ENCODE measurements at regions not wholly inside any gene's neighbourhood (a gene's known extent, or its start where the extent isn't known, plus 50 kb on each side); places are given as distances from the start of the nearest gene placed in this dataset.

DNA sequence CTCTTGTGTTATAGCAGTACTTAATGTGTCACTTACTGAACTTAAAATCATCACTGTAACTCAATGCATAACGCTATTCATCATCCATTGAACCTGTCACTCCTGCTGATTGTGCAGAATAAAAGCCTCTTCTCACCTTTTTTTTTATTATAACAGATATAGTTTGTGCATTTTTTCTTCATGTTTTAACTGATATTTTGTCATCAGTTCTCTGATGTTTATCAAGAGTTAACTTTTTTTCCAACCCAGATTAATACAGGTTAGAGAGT lies 100.4 kb downstream of the SLIT2 start:
- intact Hi-C loops (cut with micrococcal nuclease; ENCODE audit: unreplicated experiment) (no loop called here), in situ Hi-C loops (cut with HindIII; ENCODE audit: extremely low pct_ligation_motif_present, low pct_unique_long_range_greater_than_20kb) (no loop called here)
- no peak overlapping the region for H3K9ac ChIP-seq (ENCODE audit: insufficient read depth, low read depth, low read length)
- 0% methylated on average over 1 of the region's 1 CpG for WGBS (ENCODE audit: low lambda C conversion rate)
- CTCF ChIA-PET (ENCODE audit: low intra/inter-chr PET ratio, low total read pairs): no interaction called here
- POLR2A ChIA-PET: no interaction called here
- H3K27ac ChIP-seq (ENCODE audit: extremely low read length, insufficient read depth, low read length): no peak overlapping the region
- H3K36me3 ChIP-seq (replicated peaks in 1 of 2; ENCODE audit: control insufficient read depth in 1 of 2, insufficient read depth in 2 of 2, low read length in 2 of 2): no peaks in the 10 kb centered on the region
- TF ChIP-seq JDP2 (CRISPR knock-in tag; IDR thresholded peaks at IDR 0.05; ENCODE audit: borderline replicate concordance) (no peak), NFRKB (IDR thresholded peaks at IDR 0.05) (no peak), ZNF614 (CRISPR knock-in tag; IDR thresholded peaks at IDR 0.05; ENCODE audit: borderline replicate concordance) (no peak), DZIP1 (CRISPR knock-in tag; IDR thresholded peaks at IDR 0.05) (no peak), MTF1 (CRISPR knock-in tag; IDR thresholded peaks at IDR 0.05) (no peak), TEAD3 (CRISPR knock-in tag; optimal IDR thresholded peaks at IDR 0.05; ENCODE audit: borderline replicate concordance) (no peak), ZNF224 (CRISPR knock-in tag; IDR thresholded peaks at IDR 0.05) (no peak), ZFP90 (CRISPR knock-in tag; IDR thresholded peaks at IDR 0.05; ENCODE audit: borderline replicate concordance) (no peak), FOXK2 (IDR thresholded peaks at IDR 0.05) (no peak), FOXA1 (IDR thresholded peaks at IDR 0.05) (no peak), FOXA1 (CRISPR knock-in tag; IDR thresholded peaks at IDR 0.05) (no peak), ZNF205 (CRISPR knock-in tag; IDR thresholded peaks at IDR 0.05) (no peak), TOE1 (CRISPR knock-in tag; IDR thresholded peaks at IDR 0.05) (no peak), GATAD2A (CRISPR knock-in tag; IDR thresholded peaks at IDR 0.05) (no peak)
- TF ChIP-seq, protein P1, sequence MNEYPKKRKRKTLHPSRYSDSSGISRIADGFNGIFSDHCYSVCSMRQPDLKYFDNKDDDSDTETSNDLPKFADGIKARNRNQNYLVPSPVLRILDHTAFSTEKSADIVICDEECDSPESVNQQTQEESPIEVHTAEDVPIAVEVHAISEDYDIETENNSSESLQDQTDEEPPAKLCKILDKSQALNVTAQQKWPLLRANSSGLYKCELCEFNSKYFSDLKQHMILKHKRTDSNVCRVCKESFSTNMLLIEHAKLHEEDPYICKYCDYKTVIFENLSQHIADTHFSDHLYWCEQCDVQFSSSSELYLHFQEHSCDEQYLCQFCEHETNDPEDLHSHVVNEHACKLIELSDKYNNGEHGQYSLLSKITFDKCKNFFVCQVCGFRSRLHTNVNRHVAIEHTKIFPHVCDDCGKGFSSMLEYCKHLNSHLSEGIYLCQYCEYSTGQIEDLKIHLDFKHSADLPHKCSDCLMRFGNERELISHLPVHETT (CRISPR knock-in tag; conservative IDR thresholded peaks at IDR 0.05): no peak
- TF ChIP-seq, protein P2, sequence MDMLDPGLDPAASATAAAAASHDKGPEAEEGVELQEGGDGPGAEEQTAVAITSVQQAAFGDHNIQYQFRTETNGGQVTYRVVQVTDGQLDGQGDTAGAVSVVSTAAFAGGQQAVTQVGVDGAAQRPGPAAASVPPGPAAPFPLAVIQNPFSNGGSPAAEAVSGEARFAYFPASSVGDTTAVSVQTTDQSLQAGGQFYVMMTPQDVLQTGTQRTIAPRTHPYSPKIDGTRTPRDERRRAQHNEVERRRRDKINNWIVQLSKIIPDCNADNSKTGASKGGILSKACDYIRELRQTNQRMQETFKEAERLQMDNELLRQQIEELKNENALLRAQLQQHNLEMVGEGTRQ (IDR thresholded peaks at IDR 0.05; ENCODE audit: low read depth, low read length): no peak
- TF ChIP-seq, protein P2 (CRISPR knock-in tag; IDR thresholded peaks at IDR 0.05; ENCODE audit: borderline replicate concordance): no peak
- TF ChIP-seq, protein P3, sequence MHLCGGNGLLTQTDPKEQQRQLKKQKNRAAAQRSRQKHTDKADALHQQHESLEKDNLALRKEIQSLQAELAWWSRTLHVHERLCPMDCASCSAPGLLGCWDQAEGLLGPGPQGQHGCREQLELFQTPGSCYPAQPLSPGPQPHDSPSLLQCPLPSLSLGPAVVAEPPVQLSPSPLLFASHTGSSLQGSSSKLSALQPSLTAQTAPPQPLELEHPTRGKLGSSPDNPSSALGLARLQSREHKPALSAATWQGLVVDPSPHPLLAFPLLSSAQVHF (CRISPR knock-in tag; IDR thresholded peaks at IDR 0.05): no peak
- no peak overlapping the region for H3K4me3 ChIP-seq (replicated peaks in 1 of 3; ENCODE audit: insufficient read depth in 1 of 3, low read depth in 2 of 3, low read length in 3 of 3)
- ATAC-seq (no peak), FAIRE-seq (no peak), DNase-seq (ENCODE audit: low spot score) (no peak)
- no peaks in the 10 kb centered on the region for H3K4me1 ChIP-seq (ENCODE audit: insufficient read depth, low read length)
- no peak overlapping the region for H2AFZ ChIP-seq (ENCODE audit: low read length)
- BruUV-seq (replicated peaks): no TSS peak
- H4K20me1 ChIP-seq (ENCODE audit: insufficient read depth, low read length): no peaks in the 10 kb centered on the region
- H3K27me3 ChIP-seq (ENCODE audit: control insufficient read depth in 1 of 2, insufficient read depth in 2 of 2, low read length in 2 of 2): no peaks in the 10 kb centered on the region
- H3K4me2 ChIP-seq (ENCODE audit: low read depth, low read length): no peak overlapping the region
- H3K9me3 ChIP-seq (ENCODE audit: low read length): no peaks in the 10 kb centered on the region
- H3K79me2 ChIP-seq (ENCODE audit: insufficient read depth, low read length): no peaks in the 10 kb centered on the region
